ENCODE measurements at regions not wholly inside any gene's neighbourhood (a gene's known extent, or its start where the extent isn't known, plus 50 kb on each side); places are given as distances from the start of the nearest gene placed in this dataset.

GRCh38 chrX:150225266-150225665 is 137.9 kb upstream of the MAMLD1 start:
- TF ChIP-seq FOS (IDR thresholded peaks at IDR 0.05; ENCODE audit: borderline replicate concordance, extremely low read depth, insufficient read length) (no peak), EP300 (IDR thresholded peaks at IDR 0.05; ENCODE audit: borderline replicate concordance in 1 of 2, control insufficient read depth in 1 of 2, low read depth in 2 of 2, low read length in 2 of 2) (no peak), E4F1 (IDR thresholded peaks at IDR 0.05; ENCODE audit: borderline replicate concordance, partially characterized antibody) (no peak), HDAC6 (IDR thresholded peaks at IDR 0.05; ENCODE audit: unreplicated experiment) (no peak), EZH2 (IDR thresholded peaks at IDR 0.05; ENCODE audit: borderline replicate concordance, control insufficient read depth, low read depth, low read length) (no peak)
